Keratinocyte (primary cell): ENCODE measurements at regions not wholly inside any gene's neighbourhood (a gene's known extent, or its start where the extent isn't known, plus 50 kb on each side); places are given as distances from the start of the nearest gene placed in this dataset.
A peak's percentile ranks its signal among the peaks of the same experiment; 100 is the strongest.

ENCODE experiments used
- DNase-seq: peaks from one replicate; pipeline ENCODE4 v3.0.0-alpha.2; 2011; ENCODE audit warnings: low read depth, missing footprints, low spot score
- FAIRE-seq: peaks from 2 replicates; lab custom pipeline; 2011; peaks lifted over from hg19 to GRCh38; lab: Jason Lieb, UNC
- H2AFZ ChIP-seq: 2 replicates; pipeline ENCODE4 v1.6.0; 2012; ENCODE audit warnings: low read length, control low read depth, inconsistent platforms; ENCODE audit not compliant: control insufficient read depth
- H3K27ac ChIP-seq: 2 replicates; pipeline ENCODE4 v1.5.1; 2011; ENCODE audit warnings: low read length; ENCODE audit not compliant: control insufficient read depth, insufficient read depth
- H3K27me3 ChIP-seq: 3 replicates; pipeline ENCODE4 v1.6.0; 2011; ENCODE audit warnings: low read length; ENCODE audit not compliant: control insufficient read depth, insufficient read depth; ENCODE audit errors: extremely low read depth
- H3K36me3 ChIP-seq, 2 experiments: 2 replicates in 1 of 2; 3 replicates in 1 of 2; pipeline ENCODE4 v1.5.1; 2011; ENCODE audit warnings: low read length in 2 of 2, mild to moderate bottlenecking in 1 of 2; ENCODE audit not compliant: control insufficient read depth in 2 of 2, insufficient read depth in 2 of 2; ENCODE audit errors: extremely low read depth in 1 of 2
- H3K4me1 ChIP-seq: 3 replicates; pipeline ENCODE4 v1.5.1; 2011; ENCODE audit warnings: low read length; ENCODE audit not compliant: control insufficient read depth, insufficient read depth; ENCODE audit errors: extremely low read depth
- H3K4me2 ChIP-seq: 3 replicates; pipeline ENCODE4 v1.6.0; 2011; ENCODE audit warnings: low read depth, low read length; ENCODE audit not compliant: control insufficient read depth, insufficient read depth; ENCODE audit errors: extremely low read depth
- H3K4me3 ChIP-seq, 3 experiments: fragments of 200-600 bp in 1 of 3; sonication (generic) in 1 of 3; 2 replicates in 2 of 3; 3 replicates in 1 of 3; pipeline ENCODE4 v1.5.1; 2011 to 2016; ENCODE audit warnings: low read length in 3 of 3, mild to moderate bottlenecking in 3 of 3, control low read depth in 2 of 3, inconsistent platforms in 1 of 3, low read depth in 1 of 3, mixed read lengths in 1 of 3, mixed run types in 1 of 3, moderate library complexity in 1 of 3; ENCODE audit not compliant: control insufficient read depth in 2 of 3, insufficient read depth in 2 of 3; ENCODE audit errors: extremely low read depth in 1 of 3
- H3K79me2 ChIP-seq: 2 replicates; pipeline ENCODE4 v1.6.0; 2012; ENCODE audit warnings: low read length; ENCODE audit not compliant: control insufficient read depth, insufficient read depth
- H3K9ac ChIP-seq: 3 replicates; pipeline ENCODE4 v1.6.0; 2011; ENCODE audit warnings: low read length; ENCODE audit not compliant: control insufficient read depth, insufficient read depth; ENCODE audit errors: extremely low read depth
- H3K9me1 ChIP-seq: 3 replicates; pipeline ENCODE4 v1.6.0; 2011; ENCODE audit warnings: low read length; ENCODE audit not compliant: control insufficient read depth, insufficient read depth; ENCODE audit errors: extremely low read depth
- H3K9me3 ChIP-seq: 2 replicates; pipeline ENCODE4 v1.5.1; 2012; ENCODE audit warnings: low read depth, low read length; ENCODE audit not compliant: control insufficient read depth
- H4K20me1 ChIP-seq: 3 replicates; pipeline ENCODE4 v1.6.0; 2011; ENCODE audit warnings: low read length; ENCODE audit not compliant: control insufficient read depth, insufficient read depth; ENCODE audit errors: extremely low read depth
- CTCF ChIP-seq, 3 experiments: IDR thresholded peaks in 1 of 3; conservative IDR thresholded peaks in 1 of 3; optimal IDR thresholded peaks in 1 of 3; 2 replicates in 2 of 3; 3 replicates in 1 of 3; pipeline versions ENCODE3 to v1.5.1; 2011; ENCODE audit warnings: low read length in 3 of 3, mild to moderate bottlenecking in 3 of 3, moderate library complexity in 2 of 3, control low read depth in 1 of 3, inconsistent platforms in 1 of 3; ENCODE audit not compliant: insufficient read depth in 2 of 3; ENCODE audit errors: extremely low read depth in 1 of 3
- EZH2 ChIP-seq: IDR thresholded peaks from one replicate; pipeline ENCODE4 v1.6.1; 2012; ENCODE audit warnings: inconsistent platforms, mild to moderate bottlenecking, low read length, moderate library complexity
- dilution Hi-C: fragments of 300-500 bp; cut with MboI; formaldehyde crosslinking; loops from one replicate; pipeline ENCODE4 v1.7.0; 2020; ENCODE audit warnings: low sequenced_read_pairs; ENCODE audit not compliant: extremely low pct_ligation_motif_present

GRCh38 chr1:198837278-198838021 is 198.6 kb downstream of the PTPRC start:
- FAIRE-seq (no peak), DNase-seq (no peak)
- peak overlapping the region; percentile 36 for H2AFZ ChIP-seq
- no peaks in the 10 kb centered on the region for H3K27me3 ChIP-seq
- no peaks in the 10 kb centered on the region for H3K79me2 ChIP-seq
- no peaks in the 10 kb centered on the region for H3K9me1 ChIP-seq
- H3K9ac ChIP-seq = no peak overlapping the region
- H3K9me3 ChIP-seq = no peaks in the 10 kb centered on the region
- H3K4me3 ChIP-seq = peak overlapping the region in 2 of 3 experiments; percentile 3 to 30
- H3K4me2 ChIP-seq = peak overlapping the region; percentile 69
- peak overlapping the region; percentile 1 for H3K27ac ChIP-seq
- peaks cover 9% of the 10 kb centered on the region for H3K4me1 ChIP-seq
- H4K20me1 ChIP-seq = no peaks in the 10 kb centered on the region
- no peaks in the 10 kb centered on the region for H3K36me3 ChIP-seq
- dilution Hi-C loops = no loop called here
- TF ChIP-seq EZH2 = no peak
- TF ChIP-seq CTCF (optimal IDR thresholded peaks at IDR 0.05 in 1 of 3, IDR thresholded peaks at IDR 0.05 in 1 of 3, conservative IDR thresholded peaks at IDR 0.05 in 1 of 3; ENCODE audit: extremely low read depth in 1 of 3, insufficient read depth in 2 of 3, low read length in 3 of 3) = peak in 1 of 3 experiments; percentile 8

GRCh38 chr1:198838022-198838342 is 199.1 kb downstream of the PTPRC start:
- Histone ChIP-seq H2AFZ (no peak overlapping the region), H3K27ac (no peak overlapping the region), H3K27me3 (no peaks in the 10 kb centered on the region), H3K9ac (no peak overlapping the region), H3K79me2 (no peaks in the 10 kb centered on the region), H3K36me3 (no peaks in the 10 kb centered on the region), H3K9me3 (no peaks in the 10 kb centered on the region), H3K9me1 (no peaks in the 10 kb centered on the region), H3K4me3 (no peak overlapping the region), H4K20me1 (no peaks in the 10 kb centered on the region), H3K4me1 (peaks cover 9% of the 10 kb centered on the region), H3K4me2 (no peak overlapping the region)
- TF ChIP-seq CTCF (optimal IDR thresholded peaks at IDR 0.05 in 1 of 3, IDR thresholded peaks at IDR 0.05 in 1 of 3, conservative IDR thresholded peaks at IDR 0.05 in 1 of 3; ENCODE audit: extremely low read depth in 1 of 3, insufficient read depth in 2 of 3, low read length in 3 of 3) (no peak), EZH2 (no peak)
- dilution Hi-C loops = no loop called here
- no peak for FAIRE-seq
- DNase-seq = no peak
